ENCODE measurements at regions not wholly inside any gene's neighbourhood (a gene's known extent, or its start where the extent isn't known, plus 50 kb on each side); places are given as distances from the start of the nearest gene placed in this dataset.

DNA sequence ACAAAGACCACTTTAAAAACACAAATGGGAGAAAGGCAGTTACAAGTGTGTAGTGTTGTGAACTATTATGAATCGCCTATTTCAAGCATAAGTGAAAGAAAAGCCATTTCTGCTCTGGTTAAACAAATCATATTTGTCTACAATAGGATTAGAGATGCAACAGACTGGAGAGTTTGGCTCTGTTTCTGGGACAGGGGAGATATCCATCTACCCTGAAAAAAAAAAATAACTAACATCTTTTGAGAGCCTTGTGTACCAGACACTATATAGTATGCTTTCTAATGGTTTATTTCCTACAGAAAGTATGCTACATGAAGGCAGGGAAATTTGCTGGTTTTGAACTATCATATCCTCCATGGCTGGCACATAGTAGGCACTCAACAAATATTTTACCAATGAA is 106.7 kb upstream of the FHIT start:
- Histone ChIP-seq H2AFZ (ENCODE audit: control insufficient read depth, low read length) (no peak overlapping the region), H3K36me3 (ENCODE audit: control insufficient read depth in 2 of 2, extremely low read depth in 1 of 2, insufficient read depth in 2 of 2, low read length in 2 of 2) (no peaks in the 10 kb centered on the region), H3K9ac (ENCODE audit: control insufficient read depth, extremely low read depth, insufficient read depth, low read length) (no peak overlapping the region), H3K4me1 (ENCODE audit: control insufficient read depth, extremely low read depth, insufficient read depth, low read length) (no peaks in the 10 kb centered on the region), H3K9me1 (ENCODE audit: control insufficient read depth, extremely low read depth, insufficient read depth, low read length) (no peaks in the 10 kb centered on the region), H3K4me2 (ENCODE audit: control insufficient read depth, extremely low read depth, insufficient read depth, low read depth, low read length) (no peak overlapping the region), H3K4me3 (ENCODE audit: control insufficient read depth in 2 of 3, extremely low read depth in 1 of 3, insufficient read depth in 2 of 3, low read depth in 1 of 3, low read length in 3 of 3) (no peak overlapping the region), H3K9me3 (ENCODE audit: control insufficient read depth, low read depth, low read length) (no peaks in the 10 kb centered on the region), H3K27ac (ENCODE audit: control insufficient read depth, insufficient read depth, low read length) (no peak overlapping the region), H4K20me1 (ENCODE audit: control insufficient read depth, extremely low read depth, insufficient read depth, low read length) (no peaks in the 10 kb centered on the region), H3K27me3 (ENCODE audit: control insufficient read depth, extremely low read depth, insufficient read depth, low read length) (peaks cover 3% of the 10 kb centered on the region), H3K79me2 (ENCODE audit: control insufficient read depth, insufficient read depth, low read length) (no peaks in the 10 kb centered on the region)
- TF ChIP-seq, protein P1, sequence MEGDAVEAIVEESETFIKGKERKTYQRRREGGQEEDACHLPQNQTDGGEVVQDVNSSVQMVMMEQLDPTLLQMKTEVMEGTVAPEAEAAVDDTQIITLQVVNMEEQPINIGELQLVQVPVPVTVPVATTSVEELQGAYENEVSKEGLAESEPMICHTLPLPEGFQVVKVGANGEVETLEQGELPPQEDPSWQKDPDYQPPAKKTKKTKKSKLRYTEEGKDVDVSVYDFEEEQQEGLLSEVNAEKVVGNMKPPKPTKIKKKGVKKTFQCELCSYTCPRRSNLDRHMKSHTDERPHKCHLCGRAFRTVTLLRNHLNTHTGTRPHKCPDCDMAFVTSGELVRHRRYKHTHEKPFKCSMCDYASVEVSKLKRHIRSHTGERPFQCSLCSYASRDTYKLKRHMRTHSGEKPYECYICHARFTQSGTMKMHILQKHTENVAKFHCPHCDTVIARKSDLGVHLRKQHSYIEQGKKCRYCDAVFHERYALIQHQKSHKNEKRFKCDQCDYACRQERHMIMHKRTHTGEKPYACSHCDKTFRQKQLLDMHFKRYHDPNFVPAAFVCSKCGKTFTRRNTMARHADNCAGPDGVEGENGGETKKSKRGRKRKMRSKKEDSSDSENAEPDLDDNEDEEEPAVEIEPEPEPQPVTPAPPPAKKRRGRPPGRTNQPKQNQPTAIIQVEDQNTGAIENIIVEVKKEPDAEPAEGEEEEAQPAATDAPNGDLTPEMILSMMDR (optimal IDR thresholded peaks at IDR 0.05 in 1 of 3, IDR thresholded peaks at IDR 0.05 in 1 of 3, conservative IDR thresholded peaks at IDR 0.05 in 1 of 3; ENCODE audit: extremely low read depth in 1 of 3, insufficient read depth in 2 of 3, low read length in 3 of 3) = no peak
- no peak for TF ChIP-seq EZH2 (IDR thresholded peaks at IDR 0.05; ENCODE audit: low read length)
- dilution Hi-C loops (cut with MboI; ENCODE audit: extremely low pct_ligation_motif_present, low sequenced_read_pairs) = no loop called here
- DNase-seq (ENCODE audit: low read depth, low spot score) (no peak), FAIRE-seq (no peak)

- no peak overlapping the region for H3K4me2 ChIP-seq (ENCODE audit: control insufficient read depth, extremely low read depth, insufficient read depth, low read depth, low read length)
Measured at GRCh38 chr3:61358364-61358763, 107.1 kb upstream of the FHIT start.

More at GRCh38 chr3:61358364-61358763, 107.1 kb upstream of the FHIT start:
- Histone ChIP-seq H3K27ac (ENCODE audit: control insufficient read depth, insufficient read depth, low read length) (no peak overlapping the region), H3K9me1 (ENCODE audit: control insufficient read depth, extremely low read depth, insufficient read depth, low read length) (no peaks in the 10 kb centered on the region), H4K20me1 (ENCODE audit: control insufficient read depth, extremely low read depth, insufficient read depth, low read length) (no peaks in the 10 kb centered on the region), H3K4me1 (ENCODE audit: control insufficient read depth, extremely low read depth, insufficient read depth, low read length) (no peaks in the 10 kb centered on the region), H3K27me3 (ENCODE audit: control insufficient read depth, extremely low read depth, insufficient read depth, low read length) (peaks cover 3% of the 10 kb centered on the region), H3K4me3 (ENCODE audit: control insufficient read depth in 2 of 3, extremely low read depth in 1 of 3, insufficient read depth in 2 of 3, low read depth in 1 of 3, low read length in 3 of 3) (no peak overlapping the region), H3K9me3 (ENCODE audit: control insufficient read depth, low read depth, low read length) (no peaks in the 10 kb centered on the region), H3K36me3 (ENCODE audit: control insufficient read depth in 2 of 2, extremely low read depth in 1 of 2, insufficient read depth in 2 of 2, low read length in 2 of 2) (no peaks in the 10 kb centered on the region), H2AFZ (ENCODE audit: control insufficient read depth, low read length) (no peak overlapping the region), H3K9ac (ENCODE audit: control insufficient read depth, extremely low read depth, insufficient read depth, low read length) (no peak overlapping the region), H3K79me2 (ENCODE audit: control insufficient read depth, insufficient read depth, low read length) (no peaks in the 10 kb centered on the region)
- TF ChIP-seq, protein P1 (optimal IDR thresholded peaks at IDR 0.05 in 1 of 3, IDR thresholded peaks at IDR 0.05 in 1 of 3, conservative IDR thresholded peaks at IDR 0.05 in 1 of 3; ENCODE audit: extremely low read depth in 1 of 3, insufficient read depth in 2 of 3, low read length in 3 of 3) = no peak
- TF ChIP-seq EZH2 (IDR thresholded peaks at IDR 0.05; ENCODE audit: low read length) = no peak
- FAIRE-seq = no peak
- dilution Hi-C loops (cut with MboI; ENCODE audit: extremely low pct_ligation_motif_present, low sequenced_read_pairs) = no loop called here
- DNase-seq (ENCODE audit: low read depth, low spot score) = no peak
